Erythroblast (primary cell): ENCODE measurements at regions not wholly inside any gene's neighbourhood (a gene's known extent, or its start where the extent isn't known, plus 50 kb on each side); places are given as distances from the start of the nearest gene placed in this dataset.

Experiments
- GATA1 ChIP-seq: IDR thresholded peaks from 2 replicates; pipeline ENCODE4 v1.6.1; 2011; ENCODE audit warnings: low read depth, mild to moderate bottlenecking, control low read depth, low read length, moderate library complexity
- POLR2A ChIP-seq: IDR thresholded peaks from 2 replicates; pipeline ENCODE4 v1.6.1; 2011; ENCODE audit warnings: mild to moderate bottlenecking, low read length

DNA sequence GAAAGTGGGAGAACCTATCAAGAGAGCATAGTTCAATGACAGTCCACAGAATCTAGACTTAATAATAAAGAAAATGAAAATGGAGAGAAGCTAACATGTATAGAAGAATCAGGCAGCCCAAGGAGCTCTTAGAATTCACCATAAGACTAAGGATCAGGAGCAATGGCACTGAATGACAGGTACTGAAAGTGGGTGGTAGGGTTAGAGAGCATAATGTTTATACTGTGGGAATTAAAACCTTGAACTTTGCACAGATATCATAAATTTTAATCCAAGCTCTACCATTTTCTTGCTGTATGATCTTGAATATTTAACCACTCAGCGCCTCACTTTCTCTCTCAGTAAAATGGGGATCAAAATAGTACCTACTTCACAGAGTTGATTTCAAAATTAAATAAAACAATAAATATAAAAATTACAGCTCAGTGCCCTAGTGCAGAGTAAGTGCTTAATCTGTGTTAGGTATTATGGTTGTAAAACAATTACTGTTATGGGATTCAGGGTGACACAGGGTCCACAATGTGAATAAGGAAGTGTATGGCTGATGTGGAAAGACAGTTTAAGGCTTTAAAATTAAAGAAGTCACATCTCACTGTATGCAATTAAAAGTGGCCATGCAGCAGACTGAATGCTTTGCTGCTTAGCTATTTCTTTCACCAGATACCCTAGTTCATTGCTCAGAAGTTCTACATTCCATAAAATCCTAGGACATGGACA lies 319.8 kb downstream of the HINT1 start:
- TF ChIP-seq POLR2A (no peak), GATA1 (no peak)
